DMS153 treated with DMSO at 0.1 percent for 48 hours (cell line): ENCODE measurements at regions not wholly inside any gene's neighbourhood (a gene's known extent, or its start where the extent isn't known, plus 50 kb on each side); places are given as distances from the start of the nearest gene placed in this dataset.
A peak's percentile ranks its signal among the peaks of the same experiment; 100 is the strongest.

Experiments
- DNase-seq: peaks from one replicate; lab custom pipeline; 2025; ENCODE audit not compliant: unreplicated experiment; lab: John Stamatoyannopoulos, UW

DNA sequence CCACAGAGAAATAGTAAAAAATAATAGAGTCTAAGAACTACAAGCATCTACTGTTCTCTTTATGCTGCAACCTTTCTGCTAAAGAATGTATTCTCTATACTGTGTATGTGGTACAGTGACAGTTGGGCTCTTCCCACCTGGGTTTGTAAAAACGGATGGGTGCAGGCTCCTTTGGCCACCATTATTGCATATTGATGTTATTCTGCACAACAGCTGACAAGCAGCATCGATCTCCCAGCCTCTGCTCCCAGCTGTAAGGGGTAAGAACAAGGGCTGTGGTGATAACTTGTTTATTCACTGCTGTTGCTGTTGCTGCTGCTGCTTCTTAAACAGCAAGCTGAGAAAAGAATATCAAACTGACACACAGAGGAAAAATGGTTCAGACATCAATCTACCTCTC lies 56.1 kb downstream of the KCNRG start:
- DNase-seq, result no peak

GRCh38 chr13:50072676-50073075 lies 57.4 kb downstream of the KCNRG start:
- DNase-seq, result no peak

DNA sequence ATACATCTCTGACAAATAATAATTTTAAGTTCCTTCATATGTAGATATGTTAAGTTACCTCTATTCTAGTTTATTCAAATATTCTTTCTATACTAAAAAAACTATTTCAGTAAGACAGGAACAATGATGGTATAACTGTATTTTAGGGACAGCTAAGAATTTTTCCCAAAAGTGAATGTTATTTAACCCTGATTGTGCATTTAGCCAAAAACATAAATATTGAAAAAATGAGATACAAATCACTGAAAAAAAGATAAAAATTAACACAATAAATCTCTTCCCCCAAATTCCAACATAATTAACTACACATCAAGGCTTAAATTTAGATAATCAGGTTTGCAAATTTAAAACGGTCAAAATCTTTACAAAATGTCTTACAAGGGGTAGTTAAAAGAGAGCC lies 58.1 kb downstream of the KCNRG start:
- DNase-seq, result no peak

DNA sequence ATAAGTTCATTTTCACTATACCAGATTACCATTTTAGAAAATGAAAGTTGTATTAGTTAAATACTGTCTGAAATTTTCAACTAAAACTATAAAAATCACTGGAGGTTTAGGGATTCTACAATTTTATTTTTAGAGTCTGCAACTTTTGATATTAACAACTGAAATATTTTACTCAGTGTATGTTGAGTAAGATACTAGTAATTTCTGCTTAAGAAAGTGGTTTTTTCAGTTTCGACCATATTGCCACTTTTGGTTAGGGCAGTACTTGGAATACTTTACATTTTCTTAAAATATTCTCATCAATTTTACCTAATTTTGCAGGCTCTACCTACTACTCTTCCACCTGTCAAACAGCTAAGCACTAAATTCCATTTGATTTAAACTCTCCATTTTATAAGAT lies 59.6 kb downstream of the KCNRG start:
- DNase-seq, result no peak

GRCh38 chr13:50075619-50076097 lies 60.4 kb downstream of the KCNRG start:
- no peak for DNase-seq

DNA sequence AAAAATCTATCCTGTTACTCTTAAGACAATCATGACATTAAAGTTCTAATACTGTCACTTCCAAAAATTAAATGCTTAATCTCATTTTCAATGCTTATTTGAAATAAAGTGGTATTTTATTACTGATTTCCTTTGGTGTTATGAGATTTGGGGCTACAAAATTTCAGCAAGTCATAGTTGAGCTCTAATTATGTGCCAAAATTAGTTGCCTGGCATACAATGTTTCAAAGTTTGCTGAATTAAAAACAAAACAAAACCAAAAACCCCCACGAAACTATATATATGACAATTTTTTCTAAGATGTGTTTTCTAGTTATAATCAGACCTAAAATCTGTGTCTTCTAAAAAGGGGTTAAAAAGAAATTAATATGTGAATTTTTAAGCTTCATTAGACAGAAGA lies 62.2 kb downstream of the KCNRG start:
- no peak for DNase-seq

DNA sequence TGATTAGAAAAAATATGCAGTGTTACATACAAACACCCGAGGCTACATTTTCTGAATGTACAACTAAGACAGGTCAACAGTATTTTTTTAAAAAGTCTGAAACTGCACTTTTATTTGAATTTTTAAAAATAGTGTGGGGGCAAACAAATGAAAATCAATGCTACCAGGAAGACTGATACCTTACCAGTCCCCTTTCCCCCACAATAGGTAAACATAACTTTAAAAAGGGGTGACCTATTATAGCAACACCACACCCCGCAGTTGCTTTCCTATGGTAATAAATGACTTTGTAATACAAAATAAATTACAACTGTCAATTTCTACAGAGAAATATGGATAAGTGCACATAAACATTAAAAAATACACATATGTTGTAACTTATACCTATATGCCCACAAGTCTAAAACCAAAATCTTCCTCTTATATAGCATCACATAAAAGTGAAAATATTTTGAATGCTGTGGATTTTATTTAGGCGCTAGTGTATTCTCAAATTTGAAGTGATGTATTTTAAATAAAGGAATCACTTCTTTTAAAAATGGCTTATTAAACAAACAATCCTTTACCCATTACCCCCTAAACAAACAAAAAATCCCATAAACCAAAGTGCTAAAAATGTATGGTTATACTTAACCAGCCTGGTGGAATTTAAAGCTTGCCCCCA lies 63.1 kb downstream of the KCNRG start:
- no peak for DNase-seq

GRCh38 chr13:50078895-50079654 lies 63.8 kb downstream of the KCNRG start:
- no peak for DNase-seq

DNA sequence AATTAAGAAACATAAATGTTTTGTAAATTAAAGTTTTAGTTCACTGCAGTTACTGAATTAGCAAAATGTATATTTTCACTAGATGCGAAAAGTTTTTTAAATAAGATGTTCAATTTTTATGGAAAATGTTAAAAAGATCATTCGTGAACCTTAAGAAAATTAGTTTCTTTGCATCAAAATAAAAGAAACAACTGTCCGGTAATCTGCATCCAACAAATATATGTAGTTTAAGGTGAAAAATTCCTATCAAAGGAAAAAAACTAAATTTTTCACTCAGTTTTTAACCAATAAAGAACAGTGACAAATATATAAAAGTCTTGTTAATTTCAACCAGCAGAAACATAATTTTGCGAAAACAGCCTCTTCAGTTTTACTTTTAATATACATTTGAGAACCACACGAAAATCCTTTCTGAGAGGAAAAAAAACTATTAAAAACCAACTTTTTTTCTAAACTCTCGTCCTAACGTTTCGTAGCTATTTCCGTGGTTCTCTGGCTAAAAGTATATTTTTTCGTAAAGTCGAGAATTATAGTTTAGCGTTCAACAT lies 64.5 kb downstream of the KCNRG start:
- DNase-seq, result no peak

GRCh38 chr13:50080203-50080910 lies 65.1 kb downstream of the KCNRG start:
- peak; percentile 22 for DNase-seq

DNA sequence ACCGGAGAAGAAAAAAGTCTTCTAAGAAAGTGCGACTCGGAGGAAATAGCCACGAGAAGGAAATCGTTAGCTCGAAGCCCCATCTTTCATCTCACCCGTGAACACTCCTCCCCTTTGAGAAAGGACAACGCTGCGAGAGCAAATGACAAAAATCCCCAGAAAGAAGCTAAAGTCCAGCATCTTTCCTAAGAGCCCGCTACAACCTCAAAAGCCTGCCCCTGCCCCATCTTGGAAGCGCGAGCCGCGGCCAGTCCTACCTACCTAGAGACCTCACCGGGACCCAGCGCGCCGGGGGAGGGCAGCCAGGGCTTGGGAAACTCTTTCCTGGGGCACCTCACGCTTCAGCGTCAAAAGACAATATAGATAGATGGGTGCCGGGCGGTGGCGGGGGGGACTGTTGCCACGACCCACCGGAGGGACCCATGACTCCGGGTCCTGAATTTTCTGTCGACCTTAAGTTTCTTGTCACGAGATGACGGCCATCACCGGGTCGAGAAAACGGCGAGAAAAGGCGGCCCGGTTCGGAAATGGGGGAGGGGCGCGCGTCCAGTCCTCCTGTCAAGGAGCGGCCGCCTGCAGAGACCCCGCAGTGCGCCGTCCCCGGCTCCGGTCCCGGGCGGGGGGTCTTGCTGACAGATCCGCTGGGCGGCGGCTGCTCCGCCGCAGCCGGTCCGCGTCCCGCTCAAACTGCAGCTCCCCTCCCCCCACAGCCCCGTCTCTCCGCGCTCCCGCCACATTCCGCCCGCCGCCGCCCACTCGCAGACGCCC lies 65.9 kb downstream of the KCNRG start:
- no peak for DNase-seq

- DNase-seq, result peak; percentile 94
These were observed 66.6 kb downstream of the KCNRG start for GRCh38 chr13:50081679-50082425.

DNA sequence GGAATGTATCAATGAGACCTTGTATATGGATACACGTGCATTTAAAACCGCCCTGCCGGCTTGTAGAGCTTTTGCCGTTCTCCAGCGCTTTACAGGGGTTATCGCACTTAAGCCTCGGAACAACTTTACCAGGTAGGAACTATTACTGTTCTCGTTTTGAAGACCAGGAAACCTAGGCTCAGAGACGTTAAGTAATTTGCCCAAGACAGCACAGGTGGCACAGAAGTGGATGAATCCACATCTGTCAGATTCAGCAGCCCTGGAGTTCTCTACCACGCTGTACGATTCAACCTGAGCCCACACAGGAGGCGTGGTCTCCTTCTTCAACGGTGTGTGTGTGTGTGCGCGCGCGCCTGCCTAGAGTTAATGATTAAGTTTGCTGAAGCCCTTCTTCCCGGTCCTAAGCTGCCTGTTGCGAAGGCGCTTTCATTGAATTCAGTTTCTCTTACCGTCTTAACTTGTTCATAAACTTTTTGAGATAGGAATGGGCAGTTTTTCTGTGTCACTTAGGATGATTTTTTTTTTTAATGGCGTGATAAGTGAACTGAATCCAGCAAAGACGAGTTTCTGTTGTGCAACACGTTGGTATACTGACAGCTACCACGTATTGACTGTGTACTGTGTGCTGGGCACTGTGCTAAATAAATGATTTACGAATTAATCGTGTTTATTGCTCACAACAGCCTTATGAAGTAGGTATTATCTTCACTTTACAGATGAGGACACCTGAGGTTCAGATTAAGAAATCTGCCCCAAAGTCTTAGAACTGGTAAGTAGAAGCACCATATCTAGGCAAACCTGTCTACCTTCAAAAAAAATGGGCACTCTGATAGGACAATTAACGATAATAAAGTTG lies 67.4 kb downstream of the KCNRG start:
- peak; percentile 83 for DNase-seq

- no peak for DNase-seq
These were observed 69.8 kb downstream of the KCNRG start for GRCh38 chr13:50085063-50085462.

DNA sequence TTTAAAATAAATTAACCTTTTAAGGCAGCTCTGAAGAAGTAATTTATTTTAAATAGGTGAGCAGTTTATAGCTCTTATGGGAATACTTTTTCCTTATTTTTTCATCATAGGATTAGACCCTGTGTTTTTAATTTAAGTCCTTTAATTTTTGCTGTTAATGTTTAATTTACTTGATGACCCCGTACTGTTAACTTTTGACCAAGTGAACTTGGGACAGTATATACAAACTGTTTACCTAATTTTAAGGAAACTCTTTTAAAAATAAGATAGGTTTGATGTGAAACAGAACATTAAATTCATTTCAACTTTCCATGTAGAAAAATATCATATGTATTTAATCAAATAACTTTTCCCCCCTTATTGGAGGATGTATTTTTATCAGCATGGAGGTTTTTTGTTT lies 74.4 kb downstream of the KCNRG start:
- no peak for DNase-seq

DNA sequence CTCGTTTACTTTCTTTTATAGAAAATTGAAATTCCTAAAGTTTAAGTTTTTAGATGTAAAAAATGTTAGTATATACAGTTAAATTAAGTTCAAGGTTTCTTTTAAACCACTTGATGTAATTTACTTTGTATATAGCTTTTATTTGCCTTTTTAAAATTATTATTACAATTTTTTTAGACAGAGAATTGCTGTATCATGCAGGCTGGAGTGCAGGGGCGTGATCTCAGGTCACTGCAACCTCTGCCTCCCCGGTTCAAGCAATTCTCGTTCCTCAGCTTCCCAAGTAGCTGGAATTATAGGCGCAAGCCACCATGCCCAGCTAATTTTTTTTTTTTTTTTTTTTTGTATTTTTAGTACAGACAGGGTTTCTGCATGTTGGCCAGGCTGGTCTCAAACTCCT lies 75.0 kb downstream of the KCNRG start:
- no peak for DNase-seq

DNA sequence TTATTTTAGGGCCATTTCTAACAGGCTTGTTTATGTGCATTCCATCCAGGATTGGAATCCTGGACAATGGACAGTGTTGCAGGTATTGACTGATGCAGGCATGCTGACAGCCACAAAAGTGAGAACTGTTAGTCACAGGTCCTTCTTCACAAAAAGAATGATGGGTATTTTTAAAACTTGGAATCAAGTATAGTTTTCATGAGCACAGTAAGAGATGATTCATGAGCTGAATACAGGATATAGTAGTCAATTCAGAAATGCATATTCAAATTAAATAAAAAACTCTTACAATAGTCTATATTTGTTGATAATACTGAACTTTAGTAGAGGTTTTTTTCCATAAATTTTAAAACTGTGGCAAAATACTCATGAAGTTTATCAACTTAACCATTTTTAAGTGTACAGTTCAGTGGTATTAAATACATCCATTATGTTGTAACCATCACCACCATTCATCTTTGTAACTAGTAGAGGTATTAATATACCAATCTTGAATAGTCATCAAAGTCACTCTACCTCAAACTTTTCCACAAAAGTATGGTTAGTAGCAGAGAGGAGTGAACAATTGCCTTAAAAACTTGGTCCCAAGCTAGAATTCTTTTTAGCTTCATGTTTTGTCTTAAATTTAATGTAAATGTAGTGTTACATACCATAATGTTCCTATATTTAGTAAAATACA lies 79.5 kb downstream of the KCNRG start:
- no peak for DNase-seq

- no peak for DNase-seq
These were observed 83.4 kb downstream of the KCNRG start for GRCh38 chr13:50098693-50099092.

GRCh38 chr13:50099473-50099872 lies 84.2 kb downstream of the KCNRG start:
- DNase-seq, result no peak
